SK-N-SH treated with all-trans-retinoic acid at 6 μM for 48 hours (cell line): ENCODE measurements at regions not wholly inside any gene's neighbourhood (a gene's known extent, or its start where the extent isn't known, plus 50 kb on each side); places are given as distances from the start of the nearest gene placed in this dataset.

Experiments used
- CSDC2 ChIP-seq: fragments of 250-450 bp; sonication (Bioruptor Pico); IDR thresholded peaks from 2 replicates; pipeline ENCODE4 v1.5.0; 2020; ENCODE audit warnings: mild to moderate bottlenecking, moderate library complexity
- GLIS3 ChIP-seq: fragments of 250-450 bp; sonication (Bioruptor Pico); IDR thresholded peaks from 2 replicates; pipeline ENCODE4 v1.5.0; 2020; ENCODE audit warnings: mild to moderate bottlenecking, moderate library complexity
- OSR1 ChIP-seq: fragments of 250-450 bp; sonication (Bioruptor Pico); IDR thresholded peaks from 2 replicates; pipeline ENCODE4 v1.8.0; 2022; ENCODE audit warnings: moderate library complexity, mild to moderate bottlenecking, inconsistent platforms
- PATZ1 ChIP-seq: fragments of 250-450 bp; sonication (Bioruptor Pico); IDR thresholded peaks from 2 replicates; pipeline ENCODE4 v1.8.0; 2020; ENCODE audit warnings: mild to moderate bottlenecking, moderate library complexity, borderline replicate concordance
- RARB ChIP-seq: fragments of 250-450 bp; sonication (Bioruptor Pico); IDR thresholded peaks from 2 replicates; pipeline ENCODE4 v1.8.0; 2021; ENCODE audit warnings: mild to moderate bottlenecking, moderate library complexity
- ZNF8 ChIP-seq: fragments of 450-650 bp; formaldehyde crosslinking; IDR thresholded peaks from 2 replicates; pipeline ENCODE4 v1.5.0; 2020; ENCODE audit warnings: mild to moderate bottlenecking, moderate library complexity

- TF ChIP-seq RARB (CRISPR knock-in tag) = no peak
- TF ChIP-seq OSR1 = no peak
- TF ChIP-seq CSDC2 (CRISPR knock-in tag) = no peak
- TF ChIP-seq ZNF8 (CRISPR knock-in tag) = no peak
- no peak for TF ChIP-seq GLIS3
- TF ChIP-seq PATZ1 = no peak
Observed at GRCh38 chr5:38745836-38746732, 99.7 kb upstream of the OSMR start.
